Renal cortex interstitium (tissue), 11 donors: ENCODE measurements at regions not wholly inside any gene's neighbourhood (a gene's known extent, or its start where the extent isn't known, plus 50 kb on each side); places are given as distances from the start of the nearest gene placed in this dataset.
A peak's percentile ranks its signal among the peaks of the same experiment; 100 is the strongest.

Experiments used
- DNase-seq, 11 donors: peaks; one replicate each; pipeline ENCODE4 v3.0.0-alpha.2; 2013; ENCODE audit warnings: low read depth in 9 of 11, low spot score in 4 of 11; ENCODE audit errors: extremely low read depth in 1 of 11

DNA sequence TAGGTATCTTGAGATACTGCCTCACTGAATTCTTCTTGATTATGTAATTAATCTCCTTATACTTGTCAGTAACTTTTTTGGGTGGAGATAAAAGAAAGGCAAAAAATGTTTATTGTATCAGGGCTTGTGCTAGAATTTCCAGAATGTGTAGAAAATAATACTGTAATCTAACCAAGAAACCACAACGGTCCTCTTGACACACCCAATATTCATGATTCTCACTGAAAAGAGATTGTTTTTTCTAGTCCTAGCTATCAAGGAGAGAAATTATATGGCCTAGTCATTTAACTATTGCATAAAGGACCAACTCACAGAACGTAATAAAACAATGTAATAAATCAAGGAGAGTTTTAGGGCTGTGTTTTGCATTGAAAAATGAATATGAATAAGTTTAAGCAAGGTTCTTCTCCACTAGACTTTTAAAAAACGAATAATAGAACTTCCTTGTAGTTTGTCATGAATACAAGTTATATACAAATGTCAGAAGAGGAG lies 80.0 kb upstream of the STEAP4 start:
- DNase-seq: no peak

DNA sequence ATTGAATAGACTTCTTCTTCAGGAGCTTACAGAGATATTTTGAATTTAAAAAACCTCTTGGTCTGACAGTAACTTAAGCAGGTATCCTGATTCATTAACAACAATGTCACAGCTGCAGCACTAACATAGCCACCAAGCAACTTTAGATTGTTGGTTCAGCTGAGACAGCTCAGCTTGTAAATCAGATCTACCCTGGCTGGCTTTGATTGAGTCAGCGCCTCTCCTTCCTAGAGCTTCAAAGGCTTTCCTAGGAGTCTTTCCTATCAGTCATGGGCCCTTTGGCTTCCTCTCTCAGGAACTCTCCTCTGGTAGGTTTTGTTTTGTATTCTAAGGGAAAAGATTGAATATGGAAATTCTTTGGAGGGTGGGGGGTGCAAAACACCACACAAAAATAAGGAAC lies 70.7 kb upstream of the STEAP4 start:
- DNase-seq: peak in 6 of 11 donors; percentile 16 to 49 (median 34)

DNA sequence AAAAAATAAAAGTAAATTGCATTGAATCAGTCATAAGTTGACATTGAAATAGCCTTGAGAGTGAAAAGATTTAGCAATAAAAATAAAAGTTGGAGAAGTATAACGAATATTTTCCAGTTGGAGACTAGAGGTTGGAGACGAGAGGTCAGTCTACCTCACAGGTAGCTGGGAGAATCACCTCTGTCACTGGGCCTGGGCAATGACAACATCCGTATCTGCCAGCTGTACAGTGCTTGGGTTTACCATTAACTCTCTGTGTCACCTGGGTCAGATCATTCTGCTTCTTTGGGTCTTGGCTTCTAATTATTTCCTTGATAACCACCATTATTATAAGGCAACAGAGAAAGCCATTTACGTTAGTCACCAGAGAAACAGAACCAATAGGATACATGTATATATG lies 62.0 kb upstream of the STEAP4 start:
- DNase-seq: no peak

DNA sequence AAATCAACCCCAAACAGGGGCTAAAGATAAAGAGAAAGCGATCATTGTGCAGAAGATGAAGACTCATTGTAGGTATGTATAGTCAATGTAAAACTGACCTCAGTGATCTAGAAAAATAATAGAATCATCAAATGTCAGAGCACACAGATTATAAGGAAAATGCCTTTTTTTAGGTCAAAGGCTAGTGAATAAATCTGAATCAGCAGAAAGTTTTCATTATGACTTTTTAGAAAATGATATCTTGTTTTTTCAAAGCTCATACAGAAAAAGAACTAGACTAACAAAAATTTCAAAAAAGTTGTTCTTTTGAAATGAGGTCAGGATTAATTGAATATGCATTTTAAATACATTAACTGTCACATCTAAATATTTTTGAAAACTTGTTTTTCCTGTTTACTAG lies 60.2 kb upstream of the STEAP4 start:
- DNase-seq: no peak

DNA sequence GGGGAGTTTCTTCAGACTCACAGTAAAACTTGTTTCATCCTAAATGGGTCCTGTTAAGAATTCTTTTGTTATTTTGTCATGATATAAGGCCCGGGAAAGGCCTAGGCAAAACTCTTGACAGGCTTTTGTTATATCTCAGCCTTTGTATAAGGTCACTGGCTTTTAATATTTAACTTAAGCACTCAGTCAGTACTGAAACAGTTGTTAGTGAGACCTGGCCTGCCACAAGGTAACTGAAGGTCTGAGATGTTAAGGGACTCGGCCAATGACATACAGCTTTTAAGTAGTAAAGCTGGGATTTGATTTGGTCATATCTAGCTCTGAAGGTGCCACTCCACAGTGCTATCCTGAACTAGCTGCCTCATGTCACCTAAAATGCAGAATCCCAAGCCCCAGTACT lies 57.2 kb upstream of the STEAP4 start:
- no peak for DNase-seq

DNA sequence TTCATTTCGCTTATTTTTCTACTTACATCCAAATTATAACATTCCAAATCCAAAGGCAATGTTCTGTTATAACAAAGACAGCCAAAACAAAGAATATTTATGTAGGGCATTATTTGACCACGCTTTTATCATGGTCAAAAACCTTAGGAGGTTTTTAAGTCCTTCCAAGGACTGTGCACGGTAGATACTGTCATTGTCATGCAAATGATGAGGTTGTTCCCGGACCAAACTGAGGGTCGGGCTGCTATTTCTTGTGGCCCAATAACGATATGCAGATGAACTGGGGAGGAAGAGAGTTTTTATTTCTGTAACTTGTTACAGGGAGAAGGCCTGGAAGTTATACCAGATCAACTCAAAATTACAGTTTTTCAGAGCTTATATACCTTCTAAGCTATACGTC lies 56.6 kb upstream of the STEAP4 start:
- no peak for DNase-seq

DNA sequence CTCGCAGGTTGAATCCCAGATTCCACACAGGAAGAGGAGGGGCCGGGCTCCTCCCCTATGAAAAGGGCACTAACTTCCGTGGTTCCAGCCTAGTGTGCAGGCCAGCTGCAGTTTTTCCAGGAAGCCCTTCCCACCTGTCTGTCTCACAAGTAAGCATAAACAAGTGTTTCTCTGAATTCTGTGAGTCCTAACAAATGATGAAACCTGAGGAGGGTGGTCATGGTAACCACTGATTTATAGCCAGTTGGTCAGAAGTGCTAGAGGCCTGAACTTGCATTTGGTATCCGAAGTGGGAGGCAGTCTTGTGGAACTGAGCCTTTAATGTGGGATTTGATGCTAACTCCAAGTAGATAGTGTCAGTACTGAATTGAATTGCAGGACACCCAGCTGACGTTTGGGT lies 54.7 kb upstream of the STEAP4 start:
- peak in 9 of 11 donors; percentile 44 to 87 (median 71) for DNase-seq

DNA sequence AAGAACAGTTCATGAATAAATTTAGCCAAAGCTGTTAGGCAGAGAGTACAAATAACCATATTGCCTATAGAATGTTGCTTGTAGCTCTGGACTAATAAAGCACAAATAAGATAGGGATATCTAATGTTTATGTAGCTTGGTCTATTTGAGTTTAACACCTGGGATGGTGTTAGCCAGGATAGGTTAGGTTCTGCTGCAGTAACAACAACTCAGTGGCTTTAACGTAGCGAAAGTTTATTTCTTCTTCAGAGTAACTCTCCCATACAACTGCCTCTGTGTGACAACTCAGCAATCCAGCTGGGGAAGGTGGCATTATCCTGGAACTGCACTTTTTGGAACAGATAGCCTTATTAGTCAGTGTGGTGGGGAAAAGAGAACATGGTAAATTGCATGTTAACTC lies 52.2 kb upstream of the STEAP4 start:
- no peak for DNase-seq

DNA sequence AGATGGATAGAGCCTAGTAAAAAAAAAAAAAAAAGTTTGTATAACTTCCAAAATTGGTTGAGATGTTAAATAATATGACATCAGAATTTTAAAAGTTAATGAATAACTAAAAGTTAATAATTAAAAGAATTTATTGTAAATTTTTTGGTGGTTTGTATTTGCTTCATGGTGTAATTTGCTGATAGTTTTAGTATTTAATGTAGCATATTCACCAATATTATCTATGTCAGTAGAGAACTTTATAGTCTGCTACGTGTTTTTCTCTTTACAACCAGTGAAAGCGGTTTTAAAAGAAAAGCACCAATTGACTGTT lies 51.8 kb upstream of the STEAP4 start:
- no peak for DNase-seq

DNA sequence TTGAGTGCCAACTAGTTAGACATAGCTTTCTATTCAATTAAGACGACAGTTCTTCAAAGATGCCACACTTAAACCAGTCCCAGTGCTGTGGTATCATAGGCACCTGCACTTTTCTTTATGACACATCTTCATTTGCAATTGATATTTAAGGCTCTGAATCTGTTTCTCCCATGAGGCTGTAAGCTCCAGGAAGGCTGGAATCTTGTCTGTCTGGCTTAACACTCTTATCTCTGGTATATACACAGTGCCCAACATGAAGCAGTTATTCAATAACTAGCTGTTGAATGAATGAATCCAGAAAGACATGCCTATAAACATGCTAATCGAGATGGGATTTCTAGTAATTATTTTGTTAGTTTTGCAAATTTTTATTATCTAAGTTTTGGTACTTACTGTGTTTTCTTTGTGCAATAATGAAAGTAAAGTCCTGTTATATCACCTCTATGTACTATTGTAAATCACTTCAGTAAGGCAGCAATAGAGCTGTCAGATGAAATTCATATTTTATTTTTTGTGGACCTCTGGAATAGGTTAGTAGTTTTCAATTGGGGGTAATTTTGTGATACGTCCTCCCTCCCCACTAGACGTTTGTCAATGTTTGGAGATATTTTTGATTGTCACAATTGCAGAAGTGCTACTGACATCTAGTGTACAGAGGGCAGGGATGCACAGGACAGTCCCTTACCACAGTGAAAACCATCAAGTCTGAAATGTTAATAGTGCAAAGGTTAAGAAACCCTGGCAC lies 51.3 kb upstream of the STEAP4 start:
- no peak for DNase-seq

DNA sequence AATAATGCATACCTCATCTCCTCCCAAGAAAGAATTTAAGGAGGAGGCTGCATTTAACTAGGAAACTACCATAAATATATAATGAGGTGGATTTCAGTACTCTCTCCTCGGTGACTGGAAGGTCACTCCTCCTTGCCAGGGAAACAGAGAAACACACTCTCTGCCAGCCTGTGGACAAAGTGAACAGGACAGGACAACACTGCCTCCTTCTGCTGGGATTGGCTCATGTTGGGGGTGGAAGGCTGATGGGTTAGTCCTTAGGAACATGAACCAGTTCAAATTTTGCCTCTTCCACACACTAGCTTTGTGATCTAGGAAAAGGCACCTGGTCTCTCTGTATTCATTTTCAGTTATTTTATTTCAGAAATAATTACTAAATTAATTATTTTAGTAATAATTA lies 50.6 kb upstream of the STEAP4 start:
- no peak for DNase-seq
